C4-2B (cell line): ENCODE measurements at regions not wholly inside any gene's neighbourhood (a gene's known extent, or its start where the extent isn't known, plus 50 kb on each side); places are given as distances from the start of the nearest gene placed in this dataset.

ENCODE experiments used
- H3K27ac ChIP-seq: fragments of 450-650 bp; 2 replicates; pipeline ENCODE4 v1.5.1; 2017
- CTCF ChIP-seq: fragments of 450-650 bp; conservative IDR thresholded peaks from 2 replicates; pipeline ENCODE4 v1.5.1; 2017; ENCODE audit warnings: mild to moderate bottlenecking
- ZFX ChIP-seq: fragments of 450-650 bp; IDR thresholded peaks from 2 replicates; pipeline ENCODE4 v1.6.1; 2017

DNA sequence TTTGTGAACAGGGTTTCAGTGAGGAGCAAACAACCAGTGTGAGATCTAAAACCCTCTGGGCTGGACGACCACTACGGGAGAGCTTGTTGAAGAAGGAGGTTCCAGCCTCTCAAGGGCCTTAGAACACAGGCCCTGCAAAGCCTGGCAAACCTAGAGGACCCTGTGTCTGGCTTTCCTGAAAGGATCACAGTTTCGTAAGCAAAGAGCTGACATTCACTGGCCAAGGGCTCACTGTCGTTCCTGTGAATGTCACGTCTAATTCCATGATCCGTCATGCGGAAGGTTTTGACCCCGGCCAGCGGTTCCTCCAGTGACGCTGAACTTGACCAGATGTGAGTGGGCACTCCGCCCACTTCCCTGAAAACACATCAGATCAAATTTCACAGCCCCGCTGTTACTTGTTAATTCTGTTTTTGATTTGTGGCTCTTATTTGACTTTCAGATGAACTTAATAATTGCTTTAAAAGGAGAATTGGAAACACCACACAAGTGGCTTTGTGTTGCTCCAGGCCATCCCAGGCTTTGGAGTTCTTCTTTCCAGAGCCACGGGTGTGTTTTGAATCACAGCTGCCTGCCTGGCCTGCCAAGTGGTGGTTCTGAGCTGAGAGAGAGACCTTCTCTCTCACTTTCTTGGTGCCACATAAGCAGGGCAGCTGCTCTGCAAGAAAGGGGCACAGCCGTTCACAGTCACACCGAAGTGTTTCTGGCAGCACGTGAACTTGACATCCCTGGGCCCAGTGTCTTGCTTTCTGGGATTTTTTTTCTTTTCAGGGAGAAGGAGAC is 308.4 kb downstream of the NDUFA10 start:
- TF ChIP-seq ZFX (no peak), CTCF (no peak)
- H3K27ac ChIP-seq, result no peak overlapping the region

- TF ChIP-seq ZFX, result no peak
- no peak for TF ChIP-seq CTCF
- no peak overlapping the region for H3K27ac ChIP-seq
Measured at GRCh38 chr2:239716009-239716408, 309.1 kb downstream of the NDUFA10 start.

DNA sequence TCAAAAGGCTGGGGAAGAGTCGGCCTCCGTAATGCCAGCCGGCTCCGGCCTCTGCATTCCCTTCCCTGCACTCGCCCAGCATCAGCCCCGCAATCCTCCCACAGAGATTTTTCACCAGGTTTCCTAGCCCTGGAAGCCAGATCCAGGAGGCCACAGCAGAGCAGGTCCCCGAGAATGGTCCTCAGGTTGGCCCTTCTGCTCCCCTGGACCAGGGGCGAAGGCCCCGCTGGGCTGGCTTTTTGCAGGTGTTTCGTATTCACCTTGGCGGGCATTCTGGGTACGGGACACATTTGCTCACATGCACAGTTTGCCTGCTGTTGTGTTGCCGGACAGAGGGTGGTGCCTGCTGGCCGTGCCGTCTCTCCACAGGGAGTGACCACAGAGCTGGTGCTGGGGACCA is 309.5 kb downstream of the NDUFA10 start:
- H3K27ac ChIP-seq, result no peak overlapping the region
- no peak for TF ChIP-seq CTCF
- no peak for TF ChIP-seq ZFX

- TF ChIP-seq ZFX, result no peak
- TF ChIP-seq CTCF, result no peak
- H3K27ac ChIP-seq, result no peak overlapping the region
Measured at GRCh38 chr2:239715202-239715601, 309.9 kb downstream of the NDUFA10 start.

DNA sequence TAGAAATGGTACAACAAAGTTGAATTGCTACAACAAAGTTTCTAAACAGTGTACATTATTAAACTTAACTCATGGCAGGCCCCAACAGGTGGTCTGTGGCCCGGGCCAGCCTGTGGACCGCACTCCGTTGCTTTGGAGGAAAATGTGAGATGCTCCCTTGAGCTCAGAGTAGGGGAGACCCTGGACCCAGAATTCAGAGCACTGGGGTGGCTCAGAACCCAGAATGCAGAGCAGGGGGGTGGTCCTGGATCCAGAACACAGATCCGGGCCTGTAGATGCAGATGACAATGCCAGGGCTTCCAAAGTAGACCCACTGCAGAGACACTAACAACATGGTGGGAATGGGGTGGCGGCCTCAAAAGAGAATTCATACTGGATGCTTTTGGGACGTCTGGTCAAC is 311.0 kb downstream of the NDUFA10 start:
- TF ChIP-seq ZFX, result no peak
- no peak for TF ChIP-seq CTCF
- no peak overlapping the region for H3K27ac ChIP-seq

GRCh38 chr2:239712755-239713154 is 311.9 kb upstream of the HDAC4 start:
- no peak overlapping the region for H3K27ac ChIP-seq

More at GRCh38 chr2:239712755-239713154, 311.9 kb upstream of the HDAC4 start:
- TF ChIP-seq ZFX (no peak), CTCF (no peak)
